Caco-2 (cell line): ENCODE measurements at regions not wholly inside any gene's neighbourhood (a gene's known extent, or its start where the extent isn't known, plus 50 kb on each side); places are given as distances from the start of the nearest gene placed in this dataset.

Experiments used
- BruUV-seq: library from RNA; stranded (reverse); fragments of 400-500 nt; replicated peaks from 2 replicates; lab custom pipeline; 2021; lab: Mats Ljungman, UMichigan
- CTCF ChIA-PET: fragments of 300-600 bp; sonication (Branson Sonifier 250); formaldehyde crosslinking; loops from one replicate; lab custom pipeline; 2022; ENCODE audit warnings: antibody characterized with exemption; lab: Charles Lee
- POLR2A ChIA-PET: fragments of 300-600 bp; sonication (Branson Sonifier 250); formaldehyde crosslinking; loops from one replicate; lab custom pipeline; 2022; ENCODE audit warnings: antibody characterized with exemption; lab: Charles Lee
- DNase-seq, 2 experiments: peaks; one replicate each; pipeline versions ENCODE4 v3.0.0 to v3.0.0-alpha.2; 2020 to 2022
- H3K27me3 ChIP-seq: replicated peaks from 2 replicates; pipeline ENCODE4 v1.6.0; 2011; ENCODE audit warnings: low read length; ENCODE audit not compliant: control insufficient read depth, insufficient read depth
- H3K36me3 ChIP-seq: 2 replicates; pipeline ENCODE4 v1.5.1; 2011; ENCODE audit warnings: low read length; ENCODE audit not compliant: control insufficient read depth, insufficient read depth
- H3K4me1 ChIP-seq: fragments of 250-450 bp; sonication (Bioruptor Pico); 2 replicates; pipeline ENCODE4 v1.5.1; 2020; ENCODE audit warnings: mild to moderate bottlenecking
- H3K4me3 ChIP-seq: 2 replicates; pipeline ENCODE4 v1.5.1; 2011; ENCODE audit warnings: low read depth, mild to moderate bottlenecking, control low read depth, low read length
- H3K9me3 ChIP-seq: fragments of 250-450 bp; sonication (Bioruptor Pico); 2 replicates; pipeline ENCODE4 v1.5.1; 2020; ENCODE audit warnings: mild to moderate bottlenecking, moderate library complexity
- H3K27ac Mint-ChIP-seq: one replicate; pipeline ENCODE4 v1.8.0; 2022; ENCODE audit warnings: mixed read lengths; ENCODE audit not compliant: unreplicated experiment
- H3K27me3 Mint-ChIP-seq: one replicate; pipeline ENCODE4 v1.8.0; 2022; ENCODE audit warnings: mixed read lengths; ENCODE audit not compliant: insufficient read depth, unreplicated experiment
- H3K36me3 Mint-ChIP-seq: one replicate; pipeline ENCODE4 v1.8.0; 2022; ENCODE audit warnings: mild to moderate bottlenecking, mixed read lengths; ENCODE audit not compliant: insufficient read depth, unreplicated experiment
- H3K4me1 Mint-ChIP-seq: one replicate; pipeline ENCODE4 v1.8.0; 2022; ENCODE audit warnings: low read depth, mixed read lengths; ENCODE audit not compliant: unreplicated experiment
- H3K4me3 Mint-ChIP-seq: one replicate; pipeline ENCODE4 v1.8.0; 2022; ENCODE audit warnings: mild to moderate bottlenecking, moderate library complexity, mixed read lengths; ENCODE audit not compliant: unreplicated experiment
- H3K9me3 Mint-ChIP-seq: one replicate; pipeline ENCODE4 v1.8.0; 2022; ENCODE audit warnings: mixed read lengths; ENCODE audit not compliant: unreplicated experiment
- CTCF ChIP-seq, 2 experiments: fragments of 200-600 bp in 1 of 2; IDR thresholded peaks; 1 replicate in 1 of 2; 2 replicates in 1 of 2; pipeline versions ENCODE4 v1.5.1 to v1.8.0; 2011 to 2022; ENCODE audit warnings: antibody characterized with exemption in 1 of 2, control low read depth in 1 of 2, inconsistent platforms in 1 of 2, low read depth in 1 of 2, low read length in 1 of 2, mild to moderate bottlenecking in 1 of 2, moderate library complexity in 1 of 2; ENCODE audit not compliant: insufficient read depth in 1 of 2, severe bottlenecking in 1 of 2, unreplicated experiment in 1 of 2
- intact Hi-C: fragments of 100-400 bp; cut with micrococcal nuclease; formaldehyde crosslinking; loops from one replicate; pipeline ENCODE4 v1.10.0; 2022; ENCODE audit not compliant: unreplicated experiment

- H3K27me3 ChIP-seq: no peaks in the 10 kb centered on the region
- DNase-seq: no peak
- BruUV-seq: no TSS peak
- TF ChIP-seq CTCF (IDR thresholded peaks at IDR 0.05; ENCODE audit: insufficient read depth in 1 of 2, low read depth in 1 of 2, low read length in 1 of 2, severe bottlenecking in 1 of 2, unreplicated experiment in 1 of 2): no peak
- Mint-ChIP-seq H3K27me3 (no peaks in the 10 kb centered on the region), H3K36me3 (no peaks in the 10 kb centered on the region), H3K4me3 (no peak overlapping the region), H3K4me1 (peaks cover 10% of the 10 kb centered on the region), H3K9me3 (no peaks in the 10 kb centered on the region), H3K27ac (no peak overlapping the region)
- no peaks in the 10 kb centered on the region for H3K36me3 ChIP-seq
- no peak overlapping the region for H3K4me3 ChIP-seq
- H3K4me1 ChIP-seq: peaks cover 6% of the 10 kb centered on the region; the same call in 1 of the 2 replicates
- ChIA-PET POLR2A (interaction anchor here (0.5 kb wide), 1 partner anchor 166 kb away, joined by 3 read pairs; no protein-coding TSS in a partner anchor), CTCF (no interaction called here)
- H3K9me3 ChIP-seq: no peaks in the 10 kb centered on the region
- intact Hi-C loops: no loop called here
Observed at GRCh38 chr1:236343246-236343870, 50.7 kb upstream of the EDARADD start.

GRCh38 chr1:236342403-236343245, 51.5 kb upstream of the EDARADD start:
- DNase-seq: no peak
- Mint-ChIP-seq H3K36me3 (no peaks in the 10 kb centered on the region), H3K4me1 (peaks cover 10% of the 10 kb centered on the region), H3K4me3 (no peak overlapping the region), H3K9me3 (no peaks in the 10 kb centered on the region), H3K27me3 (no peaks in the 10 kb centered on the region), H3K27ac (no peak overlapping the region)
- intact Hi-C loops: no loop called here
- CTCF ChIA-PET: no interaction called here
- H3K4me1 ChIP-seq: peaks cover 6% of the 10 kb centered on the region; the same call in 1 of the 2 replicates
- no peaks in the 10 kb centered on the region for H3K9me3 ChIP-seq
- POLR2A ChIA-PET: interaction anchor here (0.5 kb wide), 1 partner anchor 167 kb away, joined by 3 read pairs; no protein-coding TSS in a partner anchor
- BruUV-seq: no TSS peak
- H3K36me3 ChIP-seq: no peaks in the 10 kb centered on the region
- H3K27me3 ChIP-seq: no peaks in the 10 kb centered on the region
- TF ChIP-seq CTCF (IDR thresholded peaks at IDR 0.05; ENCODE audit: insufficient read depth in 1 of 2, low read depth in 1 of 2, low read length in 1 of 2, severe bottlenecking in 1 of 2, unreplicated experiment in 1 of 2): no peak
- H3K4me3 ChIP-seq: no peak overlapping the region

GRCh38 chr1:236341298-236341697, 52.8 kb upstream of the EDARADD start:
- DNase-seq: no peak
- H3K27me3 Mint-ChIP-seq: no peaks in the 10 kb centered on the region
- no peak for TF ChIP-seq CTCF (IDR thresholded peaks at IDR 0.05; ENCODE audit: insufficient read depth in 1 of 2, low read depth in 1 of 2, low read length in 1 of 2, severe bottlenecking in 1 of 2, unreplicated experiment in 1 of 2)
- H3K9me3 ChIP-seq: no peaks in the 10 kb centered on the region
- no peak overlapping the region for H3K27ac Mint-ChIP-seq
- H3K9me3 Mint-ChIP-seq: no peaks in the 10 kb centered on the region
- peaks cover 6% of the 10 kb centered on the region; the same call in 1 of the 2 replicates for H3K4me1 ChIP-seq
- POLR2A ChIA-PET: no interaction called here
- no peak overlapping the region for H3K4me3 ChIP-seq
- H3K4me1 Mint-ChIP-seq: peaks cover 10% of the 10 kb centered on the region
- H3K36me3 ChIP-seq: no peaks in the 10 kb centered on the region
- intact Hi-C loops: no loop called here
- H3K27me3 ChIP-seq: no peaks in the 10 kb centered on the region
- no peak overlapping the region for H3K4me3 Mint-ChIP-seq
- no TSS peak for BruUV-seq
- no peaks in the 10 kb centered on the region for H3K36me3 Mint-ChIP-seq
- CTCF ChIA-PET: no interaction called here
